GM21367 (cell line): ENCODE measurements at regions not wholly inside any gene's neighbourhood (a gene's known extent, or its start where the extent isn't known, plus 50 kb on each side); places are given as distances from the start of the nearest gene placed in this dataset.
A peak's percentile ranks its signal among the peaks of the same experiment; 100 is the strongest.
"Not testable (repeated sequence)": the region's sequence is repeated elsewhere in the genome, so short reads cannot be mapped to it uniquely, and the experiment has no call there.

Experiments
- ATAC-seq: cut with Tn5 transposase; IDR thresholded peaks from one replicate; pipeline ENCODE4 v1.9.1; 2021; ENCODE audit not compliant: unreplicated experiment

DNA sequence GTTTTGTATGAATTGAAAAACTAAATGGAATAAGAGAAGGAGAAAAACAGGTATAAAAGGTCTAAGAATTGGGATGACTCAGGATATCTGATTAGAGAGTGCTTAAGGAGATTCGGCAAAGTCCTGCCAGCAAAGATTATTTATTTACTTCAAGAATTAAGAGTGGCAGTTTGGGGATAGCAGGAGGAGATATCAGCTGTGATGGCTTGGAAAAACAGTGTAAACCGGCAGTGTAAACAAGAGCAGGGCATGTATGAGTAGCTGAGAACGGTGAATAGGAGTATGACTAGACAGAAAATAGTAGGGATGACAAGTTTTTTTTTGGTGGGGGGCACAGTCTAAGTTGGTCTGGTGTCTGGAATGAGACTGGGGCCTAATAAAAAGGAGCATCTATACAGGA is 231.9 kb upstream of the DUSP10 start:
- not testable (repeated sequence) for ATAC-seq

- ATAC-seq = no peak
Observed at GRCh38 chr1:221972276-221973235, 230.7 kb upstream of the DUSP10 start.

DNA sequence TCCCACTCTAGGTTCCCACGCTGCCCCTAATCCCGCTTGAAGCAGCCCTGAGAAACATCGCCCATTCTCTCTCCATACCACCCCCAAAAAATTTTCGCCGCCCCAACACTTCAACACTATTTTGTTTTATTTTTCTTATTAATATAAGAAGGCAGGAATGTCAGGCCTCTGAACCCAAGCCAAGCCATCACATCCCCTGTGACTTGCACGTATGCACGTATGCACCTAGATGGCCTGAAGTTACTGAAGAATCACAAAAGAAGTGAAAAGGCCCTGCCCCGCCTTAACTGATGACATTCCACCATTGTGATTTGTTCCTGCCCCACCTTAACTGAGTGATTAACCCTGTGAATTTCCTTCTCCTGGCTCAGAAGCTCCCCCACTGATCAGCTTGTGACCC is 229.1 kb upstream of the DUSP10 start:
- ATAC-seq = not testable (repeated sequence)

GRCh38 chr1:221969298-221969858 is 227.5 kb upstream of the DUSP10 start:
- ATAC-seq = not testable (repeated sequence)

GRCh38 chr1:221967538-221967937 is 225.6 kb upstream of the DUSP10 start:
- ATAC-seq = not testable (repeated sequence)

DNA sequence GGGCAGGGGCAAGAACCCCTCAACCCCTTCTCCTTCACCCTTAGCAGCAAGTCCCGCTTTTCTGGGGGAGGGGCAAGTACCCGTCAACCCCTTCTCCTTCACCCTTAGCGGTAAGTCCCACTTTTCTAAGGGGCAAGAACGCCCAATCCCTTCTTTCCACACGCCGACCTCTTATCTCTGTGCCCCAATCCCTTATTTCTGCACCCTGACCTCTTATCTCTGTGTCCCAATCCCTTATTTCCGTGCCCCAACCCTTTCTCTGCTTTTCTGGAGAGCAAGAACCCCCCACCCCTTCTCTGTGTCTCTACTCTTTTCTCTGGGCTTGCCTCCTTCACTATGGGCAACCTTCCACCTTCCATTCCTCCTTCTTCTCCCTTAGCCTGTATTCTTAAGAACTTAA is 225.0 kb upstream of the DUSP10 start:
- ATAC-seq = not testable (repeated sequence)

DNA sequence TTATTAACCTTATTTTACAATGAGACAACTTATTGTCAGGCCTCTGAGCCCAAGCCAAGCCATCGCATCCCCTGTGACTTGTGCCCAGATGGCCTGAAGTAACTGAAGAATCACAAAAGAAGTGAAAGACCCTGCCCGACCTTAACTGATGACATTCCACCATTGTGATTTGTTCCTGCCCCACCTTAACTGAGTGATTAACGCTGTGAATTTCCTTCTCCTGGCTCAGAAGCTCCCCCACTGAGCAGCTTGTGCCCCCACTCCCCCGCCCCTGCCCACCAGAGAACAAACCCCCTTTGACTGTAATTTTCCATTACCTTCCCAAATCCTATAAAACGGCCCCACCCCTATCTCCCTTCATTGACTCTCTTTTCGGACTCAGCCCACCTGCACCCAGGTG is 224.0 kb upstream of the DUSP10 start:
- ATAC-seq = not testable (repeated sequence)

DNA sequence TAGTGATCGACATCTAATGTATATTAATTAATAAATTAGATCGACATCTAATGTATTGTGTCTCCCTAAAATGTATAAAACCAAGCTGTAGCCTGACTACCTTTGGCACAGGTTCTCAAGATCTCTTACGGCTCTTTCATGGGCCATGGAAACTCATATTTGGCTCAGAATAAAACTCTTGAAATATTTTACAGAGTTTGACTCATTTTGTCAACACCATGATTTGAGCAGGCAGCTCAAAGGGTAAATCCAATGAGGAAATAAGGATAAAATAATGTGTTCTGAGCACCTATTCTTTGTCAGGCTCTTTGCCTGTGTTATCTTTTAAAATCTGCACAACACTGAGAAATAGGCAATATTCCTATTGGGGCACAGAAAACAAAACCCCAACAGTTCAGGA is 223.4 kb upstream of the DUSP10 start:
- ATAC-seq = no peak

DNA sequence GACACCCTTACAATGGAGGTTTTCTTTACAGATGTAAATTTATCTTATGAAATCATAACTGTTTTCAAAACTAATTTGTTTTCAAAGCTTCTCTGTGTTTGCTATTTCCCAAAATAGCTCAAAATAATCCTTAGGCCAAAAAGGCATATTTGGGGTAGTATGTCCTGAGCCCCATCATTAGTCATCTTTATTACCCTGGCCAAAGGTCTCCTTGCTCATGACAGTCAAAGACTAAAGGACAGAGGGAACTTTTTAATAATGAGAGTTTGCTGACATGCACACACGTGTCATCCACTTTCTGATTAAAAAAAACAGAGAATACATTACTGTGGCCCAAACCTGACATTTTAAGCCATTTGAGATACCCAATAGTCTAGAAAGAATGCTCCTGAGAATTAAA is 221.9 kb upstream of the DUSP10 start:
- ATAC-seq = no peak

GRCh38 chr1:221962385-221962784 is 220.5 kb upstream of the DUSP10 start:
- ATAC-seq = no peak

DNA sequence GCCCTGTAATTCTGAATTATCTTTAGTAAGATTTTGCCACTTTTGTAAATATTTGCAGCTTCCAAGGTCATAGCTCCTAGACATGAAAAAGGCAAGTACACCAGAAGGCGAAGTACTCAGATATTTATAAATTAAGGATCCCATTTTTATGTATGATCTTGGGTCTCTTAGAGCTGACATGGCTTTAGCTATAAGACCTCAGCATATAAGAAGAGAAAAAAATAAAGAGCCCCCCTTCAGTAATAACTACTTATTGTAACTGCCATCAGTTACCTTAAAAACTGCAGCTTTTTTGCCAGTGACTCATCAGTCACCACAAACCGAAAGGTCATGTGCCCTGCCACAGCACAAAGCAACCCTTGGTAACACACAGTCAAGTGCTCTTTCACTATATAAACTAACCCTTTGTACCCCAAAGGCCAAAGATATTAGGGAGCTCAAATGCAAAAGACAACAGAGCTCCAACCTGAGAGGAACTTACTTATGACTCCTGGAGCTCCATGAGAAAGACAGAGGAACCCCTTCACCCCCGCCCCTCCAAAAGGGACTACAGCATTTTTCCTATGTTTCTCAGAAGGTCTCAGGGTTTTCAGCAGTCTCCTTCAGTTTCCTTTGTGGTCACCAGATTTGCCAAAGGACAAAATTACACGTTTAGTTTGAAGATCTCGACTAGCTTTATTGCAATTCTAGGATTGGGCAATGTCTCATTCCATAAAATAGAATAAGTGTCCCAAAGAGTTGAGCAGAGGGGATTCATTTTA is 219.8 kb upstream of the DUSP10 start:
- peak; percentile 92 for ATAC-seq

GRCh38 chr1:221958161-221958562 is 216.3 kb upstream of the DUSP10 start:
- not testable (repeated sequence) for ATAC-seq

GRCh38 chr1:221957350-221957749 is 215.5 kb upstream of the DUSP10 start:
- not testable (repeated sequence) for ATAC-seq

DNA sequence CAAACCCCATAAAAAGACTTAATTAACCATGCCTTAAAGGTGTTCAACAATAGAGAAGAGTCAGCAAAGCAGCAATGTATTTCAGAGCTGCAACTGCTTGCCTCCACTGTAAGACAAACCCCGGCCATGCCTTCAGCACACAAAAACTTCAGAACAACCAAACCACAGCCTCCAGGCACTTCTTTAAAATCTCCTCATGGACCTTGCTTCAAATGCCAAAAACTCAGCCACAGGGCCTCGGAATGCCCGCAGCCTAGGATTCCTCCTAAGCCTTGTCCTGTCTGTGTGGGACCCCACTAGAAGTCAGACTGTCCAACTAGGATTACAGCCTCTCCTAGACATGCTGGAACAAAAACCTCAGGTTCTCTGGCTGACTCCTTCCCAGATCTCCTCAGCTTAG is 208.1 kb upstream of the DUSP10 start:
- no peak for ATAC-seq

- ATAC-seq = no peak
Observed at GRCh38 chr1:221948459-221948858, 206.6 kb upstream of the DUSP10 start.

DNA sequence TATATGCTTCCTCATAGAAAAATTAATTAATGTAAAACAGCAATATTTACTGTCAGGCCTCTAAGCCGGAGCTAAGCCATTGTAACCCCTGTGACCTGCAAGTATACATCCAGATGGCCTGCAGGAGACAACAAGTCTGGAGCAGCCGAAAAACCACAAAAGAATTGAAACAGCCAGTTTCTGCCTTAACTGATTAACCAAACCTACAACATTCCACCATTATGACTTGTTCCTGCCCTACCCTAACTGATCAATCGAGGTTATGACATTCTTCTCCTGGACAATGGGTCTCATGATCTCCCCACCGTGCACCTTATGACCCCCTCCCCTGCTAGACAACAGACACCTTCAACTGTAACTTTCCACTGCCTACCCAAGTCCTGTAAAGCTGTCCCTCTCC is 205.8 kb upstream of the DUSP10 start:
- ATAC-seq = no peak

DNA sequence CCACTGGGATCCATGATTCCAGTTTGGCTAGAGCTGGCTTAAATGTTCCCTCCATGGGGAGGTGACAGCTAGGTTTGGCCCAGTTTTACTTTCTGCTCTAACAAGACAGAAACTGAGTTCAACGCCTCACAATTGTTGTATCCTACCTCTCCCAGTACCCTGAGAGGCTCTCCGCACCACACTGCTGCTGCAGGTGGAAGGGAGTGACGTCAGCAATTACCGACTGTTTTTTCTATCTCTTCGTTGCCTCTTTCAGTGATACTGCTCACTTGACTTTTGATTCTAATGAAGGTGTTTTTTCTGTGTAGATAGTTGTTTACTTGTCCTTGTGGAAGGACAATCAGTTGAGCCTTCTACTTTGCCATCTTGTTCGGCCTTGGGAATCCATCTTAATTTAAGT is 204.9 kb upstream of the DUSP10 start:
- ATAC-seq = no peak

- ATAC-seq = no peak
Observed at GRCh38 chr1:221945669-221946068, 203.8 kb upstream of the DUSP10 start.

GRCh38 chr1:221944247-221944870 is 202.5 kb upstream of the DUSP10 start:
- ATAC-seq = no peak

DNA sequence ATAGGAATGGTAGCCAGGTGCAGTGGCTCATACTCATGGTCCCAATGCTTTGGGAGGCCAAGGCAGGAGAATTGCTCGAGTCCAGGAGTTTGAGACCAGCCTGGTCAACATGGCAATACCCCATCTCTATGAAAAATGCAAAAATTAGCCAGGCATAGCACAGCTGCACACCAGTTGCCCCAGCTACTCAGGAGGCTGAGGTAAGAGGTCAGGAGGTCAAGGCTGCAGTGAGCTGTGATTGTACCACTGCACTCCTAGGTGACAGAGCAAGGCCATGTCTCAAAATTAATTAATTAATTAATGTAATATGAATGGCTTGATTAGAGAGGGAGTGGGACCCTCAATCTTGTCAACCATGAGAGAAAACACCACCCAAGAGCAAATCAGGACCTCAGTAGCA is 198.7 kb upstream of the DUSP10 start:
- no peak for ATAC-seq

GRCh38 chr1:221939607-221940006 is 197.7 kb upstream of the DUSP10 start:
- ATAC-seq = peak; percentile 80
